Ishikawa (cell line): ENCODE measurements at regions not wholly inside any gene's neighbourhood (a gene's known extent, or its start where the extent isn't known, plus 50 kb on each side); places are given as distances from the start of the nearest gene placed in this dataset.

Experiments
- CEBPB ChIP-seq: IDR thresholded peaks from 2 replicates; pipeline ENCODE4 v1.6.1; 2012
- CREB1 ChIP-seq: IDR thresholded peaks from 2 replicates; pipeline ENCODE4 v1.6.1; 2012; ENCODE audit warnings: low read depth
- EGR1 ChIP-seq: IDR thresholded peaks from 2 replicates; pipeline ENCODE4 v1.6.1; 2012
- EP300 ChIP-seq: IDR thresholded peaks from 2 replicates; pipeline ENCODE4 v1.6.1; 2012; ENCODE audit warnings: borderline replicate concordance
- FOXM1 ChIP-seq: IDR thresholded peaks from 2 replicates; pipeline ENCODE4 v1.6.1; 2012; ENCODE audit warnings: low read depth, borderline replicate concordance
- MAX ChIP-seq: IDR thresholded peaks from 2 replicates; pipeline ENCODE4 v1.6.1; 2012
- NFIC ChIP-seq: IDR thresholded peaks from 2 replicates; pipeline ENCODE4 v1.6.1; 2012
- RAD21 ChIP-seq: IDR thresholded peaks from 2 replicates; pipeline ENCODE4 v1.6.1; 2012; ENCODE audit warnings: low read depth
- REST ChIP-seq: IDR thresholded peaks from 2 replicates; pipeline ENCODE4 v1.6.1; 2012; ENCODE audit warnings: low read depth, mild to moderate bottlenecking
- TAF1 ChIP-seq: IDR thresholded peaks from 2 replicates; pipeline ENCODE4 v1.6.1; 2012; ENCODE audit warnings: low read depth, mild to moderate bottlenecking
- TCF12 ChIP-seq: IDR thresholded peaks from 2 replicates; pipeline ENCODE4 v1.6.1; 2012; ENCODE audit warnings: low read depth
- TEAD4 ChIP-seq: IDR thresholded peaks from 2 replicates; pipeline ENCODE4 v1.6.1; 2012
- USF1 ChIP-seq: IDR thresholded peaks from 2 replicates; pipeline ENCODE4 v1.6.1; 2012
- YY1 ChIP-seq: IDR thresholded peaks from 2 replicates; pipeline ENCODE4 v1.6.1; 2012; ENCODE audit warnings: low read depth
- ZBTB7A ChIP-seq: IDR thresholded peaks from 2 replicates; pipeline ENCODE4 v1.6.1; 2012; ENCODE audit warnings: low read depth

GRCh38 chr10:53534428-53534827 is 761.8 kb upstream of the MBL2 start:
- TF ChIP-seq TAF1 (no peak), TCF12 (no peak), EGR1 (no peak), CEBPB (no peak), TEAD4 (no peak), MAX (no peak), CREB1 (no peak), USF1 (no peak), EP300 (no peak)

GRCh38 chr10:53528974-53529373 is 756.4 kb upstream of the MBL2 start:
- no peak for TF ChIP-seq MAX
- no peak for TF ChIP-seq TCF12
- no peak for TF ChIP-seq TAF1
- TF ChIP-seq TEAD4 = no peak
- no peak for TF ChIP-seq YY1
- TF ChIP-seq RAD21 = no peak
- TF ChIP-seq CREB1 = no peak
- TF ChIP-seq FOXM1 = no peak
- TF ChIP-seq CEBPB = no peak
- no peak for TF ChIP-seq REST
- no peak for TF ChIP-seq EGR1
- TF ChIP-seq USF1 = no peak
- no peak for TF ChIP-seq NFIC

GRCh38 chr10:53521046-53521445 is 748.5 kb upstream of the MBL2 start:
- TF ChIP-seq USF1 = no peak
- TF ChIP-seq TEAD4 = no peak
- TF ChIP-seq REST = no peak
- no peak for TF ChIP-seq TCF12
- no peak for TF ChIP-seq FOXM1
- no peak for TF ChIP-seq EP300
- TF ChIP-seq CREB1 = no peak
- no peak for TF ChIP-seq EGR1
- TF ChIP-seq MAX = no peak
- TF ChIP-seq ZBTB7A = no peak
- TF ChIP-seq TAF1 = no peak
- no peak for TF ChIP-seq RAD21
- no peak for TF ChIP-seq NFIC
- TF ChIP-seq CEBPB = no peak
- no peak for TF ChIP-seq YY1

GRCh38 chr10:53508197-53508596 is 735.6 kb upstream of the MBL2 start:
- TF ChIP-seq YY1 (no peak), USF1 (no peak), EP300 (no peak), TEAD4 (no peak), REST (no peak), FOXM1 (no peak), MAX (no peak), ZBTB7A (no peak), NFIC (no peak), TCF12 (no peak), CEBPB (no peak), CREB1 (no peak), TAF1 (no peak), RAD21 (no peak), EGR1 (no peak)
